ENCODE measurements at regions not wholly inside any gene's neighbourhood (a gene's known extent, or its start where the extent isn't known, plus 50 kb on each side); places are given as distances from the start of the nearest gene placed in this dataset.
A peak's percentile ranks its signal among the peaks of the same experiment; 100 is the strongest.
"Not testable (repeated sequence)": the region's sequence is repeated elsewhere in the genome, so short reads cannot be mapped to it uniquely, and the experiment has no call there.

GRCh38 chr12:91637789-91638624, 455.4 kb upstream of the DCN start:
- no peak for DNase-seq (ENCODE audit: low spot score)
- no peak for ATAC-seq
- intact Hi-C loops (cut with DNase I) = no loop called here

GRCh38 chr12:91636721-91637120, 454.1 kb upstream of the DCN start:
- DNase-seq (ENCODE audit: low spot score) (no peak), ATAC-seq (no peak)
- intact Hi-C loops (cut with DNase I) = no loop called here

- intact Hi-C loops (cut with DNase I); ATAC-seq; DNase-seq (ENCODE audit: low spot score): not testable (repeated sequence)
Measured at GRCh38 chr12:91634386-91634713, 451.7 kb upstream of the DCN start.

- intact Hi-C loops (cut with DNase I) = no loop called here
- DNase-seq (ENCODE audit: low spot score) (no peak), ATAC-seq (no peak)
Measured at GRCh38 chr12:91633734-91634357, 451.2 kb upstream of the DCN start.

GRCh38 chr12:91633206-91633605, 450.6 kb upstream of the DCN start:
- DNase-seq (ENCODE audit: low spot score) (no peak), ATAC-seq (no peak)
- intact Hi-C loops (cut with DNase I) = no loop called here

GRCh38 chr12:91632042-91632786, 449.6 kb upstream of the DCN start:
- no peak for DNase-seq (ENCODE audit: low spot score)
- ATAC-seq = no peak
- intact Hi-C loops (cut with DNase I) = no loop called here

GRCh38 chr12:91630596-91631293, 448.1 kb upstream of the DCN start:
- ATAC-seq (peak; percentile 64), DNase-seq (ENCODE audit: low spot score) (no peak)
- intact Hi-C loops (cut with DNase I) = no loop called here

- no peak for ATAC-seq
- intact Hi-C loops (cut with DNase I) = no loop called here
- no peak for DNase-seq (ENCODE audit: low spot score)
Measured at GRCh38 chr12:91630083-91630482, 447.5 kb upstream of the DCN start.

GRCh38 chr12:91629440-91629839, 446.8 kb upstream of the DCN start:
- intact Hi-C loops (cut with DNase I) = no loop called here
- ATAC-seq (no peak), DNase-seq (ENCODE audit: low spot score) (no peak)

GRCh38 chr12:91628656-91629055, 446.0 kb upstream of the DCN start:
- DNase-seq (ENCODE audit: low spot score) = no peak
- ATAC-seq = no peak

GRCh38 chr12:91627225-91627624, 444.6 kb upstream of the DCN start:
- intact Hi-C loops (cut with DNase I) = no loop called here
- ATAC-seq (no peak), DNase-seq (ENCODE audit: low spot score) (no peak)

More at GRCh38 chr12:91628656-91629055, 446.0 kb upstream of the DCN start:
- intact Hi-C loops (cut with DNase I) = no loop called here

- intact Hi-C loops (cut with DNase I) = no loop called here
- ATAC-seq (no peak), DNase-seq (ENCODE audit: low spot score) (no peak)
Measured at GRCh38 chr12:91622981-91623380, 440.4 kb upstream of the DCN start.

GRCh38 chr12:91622037-91622436, 439.4 kb upstream of the DCN start:
- ATAC-seq = no peak
- intact Hi-C loops (cut with DNase I) = no loop called here
- no peak for DNase-seq (ENCODE audit: low spot score)

GRCh38 chr12:91620992-91621391, 438.4 kb upstream of the DCN start:
- ATAC-seq (peak; percentile 70), DNase-seq (ENCODE audit: low spot score) (no peak)
- intact Hi-C loops (cut with DNase I) = no loop called here

GRCh38 chr12:91620422-91620821, 437.8 kb upstream of the DCN start:
- no peak for DNase-seq (ENCODE audit: low spot score)
- no peak for ATAC-seq
- intact Hi-C loops (cut with DNase I) = no loop called here

GRCh38 chr12:91618281-91618680, 435.7 kb upstream of the DCN start:
- DNase-seq (ENCODE audit: low spot score) (no peak), ATAC-seq (no peak)
- intact Hi-C loops (cut with DNase I) = no loop called here

GRCh38 chr12:91617818-91618217, 435.2 kb upstream of the DCN start:
- no peak for DNase-seq (ENCODE audit: low spot score)
- intact Hi-C loops (cut with DNase I) = no loop called here
- no peak for ATAC-seq

GRCh38 chr12:91616416-91616815, 433.8 kb upstream of the DCN start:
- ATAC-seq (no peak), DNase-seq (ENCODE audit: low spot score) (no peak)
- intact Hi-C loops (cut with DNase I) = no loop called here

GRCh38 chr12:91613223-91613779, 430.7 kb upstream of the DCN start:
- no peak for DNase-seq (ENCODE audit: low spot score)
- ATAC-seq = no peak
- intact Hi-C loops (cut with DNase I) = no loop called here

Data from sciatic nerve (tissue), 2 donors.